ENCODE measurements at regions not wholly inside any gene's neighbourhood (a gene's known extent, or its start where the extent isn't known, plus 50 kb on each side); places are given as distances from the start of the nearest gene placed in this dataset.
"Not testable (repeated sequence)": the region's sequence is repeated elsewhere in the genome, so short reads cannot be mapped to it uniquely, and the experiment has no call there.

DNA sequence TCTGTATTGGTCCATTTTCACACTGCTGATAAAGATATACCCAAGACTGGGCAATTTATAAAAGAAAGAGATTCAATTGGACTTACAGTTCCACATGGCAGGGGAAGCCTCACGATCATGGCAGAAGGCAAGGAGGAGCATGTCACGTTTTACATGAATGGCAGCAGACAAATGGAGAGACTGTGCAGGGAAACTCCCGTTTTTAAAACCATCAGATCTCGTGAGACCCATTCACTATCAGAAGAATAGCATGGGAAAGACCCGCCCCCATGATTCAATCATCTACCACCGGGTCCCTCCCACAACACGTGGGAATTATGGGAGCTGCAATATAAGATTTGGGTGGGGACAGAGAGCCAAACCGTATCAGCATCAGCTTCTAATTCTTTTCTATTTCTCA is 217.0 kb downstream of the ANAPC1 start:
- DNase-seq (ENCODE audit: low spot score), result no peak

DNA sequence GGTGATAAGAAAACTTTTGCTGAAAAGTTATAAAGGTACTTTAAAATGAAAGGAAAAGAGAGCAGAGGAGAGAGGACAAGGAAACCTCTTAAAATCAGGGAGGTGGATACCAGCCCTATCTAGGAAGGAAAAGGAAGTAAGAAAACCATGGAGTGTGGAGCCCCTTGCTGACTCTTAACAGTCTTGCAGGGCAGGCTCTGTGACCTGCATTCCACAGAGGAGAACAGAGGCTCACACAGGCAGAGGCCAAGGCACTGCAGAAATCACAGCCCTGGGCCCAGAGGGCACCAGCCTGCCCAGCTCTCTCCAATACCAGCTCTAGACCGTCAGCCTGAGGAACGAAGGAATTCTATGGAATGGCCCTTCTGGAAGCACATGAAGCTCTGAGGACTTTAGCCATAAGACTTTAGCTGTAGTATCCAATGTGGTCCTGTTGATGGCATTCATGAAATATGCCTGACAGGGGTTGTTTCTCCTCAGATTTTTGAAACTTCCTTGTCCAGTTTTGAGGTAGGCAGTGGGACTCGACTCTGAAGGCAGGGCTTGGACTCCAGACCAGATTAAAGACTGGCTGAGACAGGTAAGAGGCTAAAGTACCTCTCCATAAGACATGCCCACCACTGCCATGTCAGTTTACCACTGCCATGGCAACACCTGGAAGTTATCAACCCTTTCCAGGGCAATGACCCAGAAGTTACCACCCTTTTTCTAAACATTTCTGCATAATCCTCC is 216.3 kb downstream of the ANAPC1 start:
- no peak for DNase-seq (ENCODE audit: low spot score)

DNA sequence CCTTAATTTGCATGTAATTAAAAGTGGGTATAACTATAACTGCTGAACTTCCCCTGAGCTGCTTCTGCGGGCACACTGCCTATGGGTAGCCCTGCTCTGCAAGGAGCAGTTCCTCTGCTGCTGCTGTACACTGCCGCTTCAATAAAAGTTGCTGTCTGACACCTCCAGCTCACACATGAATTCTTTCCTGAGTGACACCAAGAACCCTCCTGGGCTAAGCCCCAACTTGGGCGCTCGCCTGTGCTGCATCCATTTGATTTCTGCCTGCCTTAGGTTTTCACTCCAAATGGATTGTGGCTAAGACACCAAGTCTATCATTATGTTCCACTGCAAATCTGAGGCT is 215.7 kb downstream of the ANAPC1 start:
- no peak for DNase-seq (ENCODE audit: low spot score)

DNA sequence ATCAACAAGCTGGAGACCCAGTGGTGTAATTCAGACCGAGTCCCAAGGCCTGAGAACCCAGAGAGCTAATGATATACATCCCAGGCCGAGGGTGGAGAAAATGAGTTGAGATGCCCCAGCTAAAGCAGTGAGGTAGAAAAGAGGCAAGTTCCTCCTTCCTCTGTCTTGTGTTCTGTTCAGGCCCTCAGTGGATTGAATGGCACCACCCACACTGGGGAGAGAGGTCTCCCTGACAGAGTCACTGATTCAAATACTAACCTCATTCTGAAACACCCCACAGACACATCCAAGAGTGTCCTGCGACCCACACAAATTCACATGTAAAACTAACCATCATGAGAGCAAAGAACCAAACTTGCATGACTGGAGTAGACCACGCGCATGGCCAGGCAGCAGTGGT is 215.3 kb downstream of the ANAPC1 start:
- DNase-seq (ENCODE audit: low spot score), result no peak

DNA sequence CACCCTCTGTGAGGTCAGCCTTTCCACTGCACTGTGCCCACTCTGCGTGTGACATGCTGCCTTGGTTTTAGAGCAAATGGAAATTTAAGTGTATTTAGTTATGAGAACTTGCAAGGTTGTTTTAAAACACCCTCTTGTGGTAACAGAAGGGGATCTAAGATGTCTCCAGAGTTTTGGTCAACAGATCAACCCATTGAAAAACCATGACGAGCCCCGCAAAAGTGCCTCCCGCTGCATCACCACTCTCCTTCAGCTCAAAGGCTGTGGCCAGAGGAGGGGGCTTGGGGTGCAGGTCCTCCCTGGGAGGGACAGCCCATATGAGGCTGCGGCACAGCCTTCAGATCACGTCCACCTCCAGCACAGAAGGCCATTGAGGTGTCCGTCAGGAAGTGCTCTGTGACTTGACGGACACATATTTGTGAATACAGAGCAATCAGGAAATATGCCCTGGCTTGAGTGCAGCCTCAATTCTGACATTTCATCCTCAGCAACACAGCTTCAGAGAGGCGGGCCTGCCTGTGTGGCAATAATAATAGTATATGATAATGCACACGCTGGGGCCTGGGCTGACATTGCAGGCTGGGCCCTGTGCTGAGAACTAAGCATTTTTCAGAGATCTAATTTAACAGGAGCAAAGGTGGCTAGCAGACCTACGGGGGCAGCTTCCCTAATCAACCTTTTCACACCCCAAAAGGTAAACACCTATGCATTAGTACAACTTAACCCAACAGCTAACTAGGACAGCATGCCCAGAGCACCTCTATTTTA is 213.9 kb downstream of the ANAPC1 start:
- no peak for DNase-seq (ENCODE audit: low spot score)

DNA sequence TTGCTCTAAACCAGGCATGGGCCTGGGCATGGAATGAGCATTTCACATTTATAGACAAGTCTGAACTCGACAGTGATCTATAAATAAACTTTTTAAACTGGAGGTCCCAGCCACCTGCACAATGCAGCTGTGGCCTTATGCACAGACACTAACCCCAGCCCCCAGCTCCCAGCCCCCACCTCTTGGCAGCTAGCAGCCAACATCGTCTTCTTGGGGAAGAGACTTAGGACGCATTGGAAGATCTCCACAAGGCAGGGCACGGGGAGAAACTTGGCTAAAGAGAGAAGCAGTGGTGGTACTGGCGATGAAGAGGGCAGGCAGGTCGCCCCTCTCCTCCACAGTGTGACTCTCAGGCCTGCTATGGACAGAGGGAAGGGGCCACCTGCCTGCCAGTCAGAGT is 213.2 kb downstream of the ANAPC1 start:
- no peak for DNase-seq (ENCODE audit: low spot score)

DNA sequence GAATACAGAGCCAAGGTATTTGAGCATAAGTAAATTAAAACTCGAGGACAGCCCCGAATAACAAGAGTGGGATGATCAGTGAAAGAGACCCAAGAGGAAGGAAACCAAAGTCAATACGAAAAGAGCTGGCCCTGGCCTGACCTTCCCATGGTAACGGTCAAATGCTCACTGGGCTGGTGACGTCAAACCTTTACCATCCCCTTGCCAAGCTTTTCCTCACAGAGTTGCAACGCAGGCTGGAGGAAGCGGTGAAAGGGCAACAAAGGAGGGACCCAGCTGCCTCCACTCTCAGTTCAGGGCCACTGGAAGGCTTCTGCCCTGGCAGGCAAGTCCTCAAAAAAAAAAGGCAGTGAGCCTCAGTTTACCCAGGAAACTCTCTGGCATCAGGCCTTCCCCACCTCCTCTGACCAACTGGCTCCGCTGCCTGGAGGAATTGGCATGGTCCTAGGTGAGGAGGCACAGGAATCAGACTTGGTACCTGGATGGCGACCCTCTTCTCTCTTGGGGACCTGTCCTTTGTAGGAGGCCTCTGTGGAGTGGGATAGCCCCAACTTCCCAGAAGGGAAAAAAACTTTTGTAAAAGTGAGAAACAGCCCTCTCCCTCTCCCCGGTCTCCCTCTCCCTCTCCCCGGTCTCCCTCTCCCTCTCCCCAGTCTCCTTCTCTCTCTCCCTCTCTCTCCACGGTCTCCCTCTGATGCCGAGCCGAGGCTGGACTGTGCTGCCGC is 212.4 kb downstream of the ANAPC1 start:
- no peak for DNase-seq (ENCODE audit: low spot score)

DNA sequence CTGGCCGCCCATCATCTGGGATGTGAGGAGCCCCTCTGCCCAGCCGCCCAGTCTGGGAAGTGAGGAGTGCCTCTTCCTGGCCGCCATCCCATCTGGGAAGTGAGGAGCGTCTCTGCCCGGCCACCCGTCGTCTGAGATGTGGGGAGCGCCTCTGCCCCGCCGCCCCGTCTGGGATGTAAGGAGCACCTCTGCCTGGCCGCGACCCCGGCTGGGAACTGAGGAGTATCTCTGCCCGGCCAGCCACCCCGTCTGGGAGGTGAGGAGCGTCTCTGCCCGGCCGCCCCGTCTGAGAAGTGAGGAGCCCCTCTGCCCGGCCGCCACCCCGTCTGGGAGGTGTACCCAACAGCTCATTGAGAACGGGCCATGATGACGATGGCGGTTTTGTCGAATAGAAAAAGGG is 211.4 kb downstream of the ANAPC1 start:
- DNase-seq (ENCODE audit: low spot score), result not testable (repeated sequence)

DNA sequence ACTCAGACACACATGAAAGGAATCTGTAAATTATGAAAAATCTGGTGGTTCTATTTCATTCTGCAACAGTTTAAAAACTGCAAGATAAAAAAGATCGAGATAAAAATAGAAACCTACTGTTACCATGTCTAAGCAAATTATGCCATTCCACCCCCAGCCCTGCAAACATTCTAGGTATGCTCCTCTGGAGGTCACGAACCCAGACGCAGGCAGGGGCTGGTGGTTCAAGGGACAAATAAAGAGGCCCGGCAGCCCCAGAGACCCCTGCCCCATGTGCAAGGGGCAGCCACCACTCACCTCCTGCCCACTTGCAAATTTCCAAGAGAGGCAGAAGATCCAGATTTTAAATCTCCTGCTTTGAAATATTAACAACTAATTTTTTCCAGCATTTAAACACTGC is 210.5 kb downstream of the ANAPC1 start:
- DNase-seq (ENCODE audit: low spot score), result no peak

DNA sequence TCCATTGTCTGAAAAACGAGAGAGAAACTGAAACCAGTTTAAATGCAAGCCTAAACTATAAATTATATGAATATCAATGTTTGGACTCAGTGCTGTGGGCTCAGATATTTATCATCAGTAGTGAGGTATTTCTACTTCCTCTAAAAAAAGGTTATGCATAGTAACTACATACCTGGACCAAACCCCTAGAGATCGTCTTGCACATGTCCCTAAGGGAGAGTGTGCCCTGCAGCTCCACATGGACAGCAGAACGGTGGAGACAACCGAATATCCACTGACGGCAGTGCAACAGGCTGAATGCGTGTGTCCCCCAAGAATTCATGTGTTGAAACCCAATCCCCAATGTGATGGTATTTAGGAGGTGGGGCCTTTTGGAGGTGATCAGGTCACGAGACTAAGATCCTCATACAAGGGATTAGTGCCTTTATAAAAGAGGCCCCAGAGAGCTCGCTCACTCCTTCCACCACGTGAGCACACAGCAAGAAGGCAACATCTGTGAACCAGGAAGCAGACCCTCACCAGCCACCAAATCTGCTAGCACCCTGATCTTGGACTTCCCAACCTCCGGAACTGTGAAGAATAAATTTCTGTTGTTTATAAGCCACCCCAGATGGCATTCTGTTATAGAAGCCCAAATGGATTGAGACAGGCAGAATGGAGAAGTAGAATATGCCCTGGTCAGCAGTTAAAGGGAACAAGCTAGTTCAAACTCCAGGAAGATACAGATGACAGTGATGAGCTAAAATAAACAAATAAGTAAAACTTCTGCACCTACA is 208.4 kb downstream of the ANAPC1 start:
- peak; percentile 13 for DNase-seq (ENCODE audit: low spot score)

DNA sequence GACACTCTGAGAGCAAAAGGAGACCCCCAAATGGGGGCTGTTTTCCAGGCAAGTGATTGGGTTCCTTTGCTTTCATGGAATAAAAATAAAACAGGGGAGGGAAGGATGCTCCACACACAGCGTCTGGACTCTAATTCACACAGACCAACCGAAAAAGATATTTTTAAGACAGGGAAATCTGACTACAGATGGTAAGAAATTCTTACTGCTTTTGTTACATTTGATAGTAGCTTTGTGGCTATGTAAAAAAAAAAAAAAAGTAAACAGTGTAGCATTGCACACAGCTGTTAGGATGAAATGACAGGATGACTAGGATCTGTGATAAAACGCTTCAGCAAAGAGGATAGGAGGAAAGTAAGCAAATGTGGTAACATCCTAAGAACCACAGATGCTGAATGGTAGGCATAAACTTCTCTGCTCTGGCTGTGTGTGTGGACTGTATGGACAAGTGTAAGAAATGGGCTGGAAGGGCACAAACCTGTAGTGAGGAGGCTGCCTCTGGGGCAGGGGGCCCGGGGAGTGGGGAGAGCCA is 207.6 kb downstream of the ANAPC1 start:
- DNase-seq (ENCODE audit: low spot score), result no peak

DNA sequence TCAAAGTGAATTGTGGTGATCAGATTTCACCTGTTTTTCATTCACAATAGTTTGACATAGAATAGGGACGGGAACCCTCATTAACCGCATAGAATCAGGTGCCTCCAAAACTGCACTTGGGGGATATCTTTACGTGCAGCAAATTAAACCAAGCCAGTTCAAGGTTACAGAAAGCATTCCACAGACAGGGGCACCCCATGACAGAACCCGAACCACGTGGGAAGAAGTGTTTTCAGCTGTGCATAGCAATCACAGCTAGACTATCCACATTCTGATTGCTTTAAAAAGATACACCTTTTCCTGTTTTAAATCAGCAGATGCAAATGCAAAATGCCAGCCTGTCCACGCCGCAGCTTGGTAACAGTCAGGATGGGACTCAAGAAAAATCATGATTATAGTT is 205.8 kb downstream of the ANAPC1 start:
- DNase-seq (ENCODE audit: low spot score), result no peak

DNA sequence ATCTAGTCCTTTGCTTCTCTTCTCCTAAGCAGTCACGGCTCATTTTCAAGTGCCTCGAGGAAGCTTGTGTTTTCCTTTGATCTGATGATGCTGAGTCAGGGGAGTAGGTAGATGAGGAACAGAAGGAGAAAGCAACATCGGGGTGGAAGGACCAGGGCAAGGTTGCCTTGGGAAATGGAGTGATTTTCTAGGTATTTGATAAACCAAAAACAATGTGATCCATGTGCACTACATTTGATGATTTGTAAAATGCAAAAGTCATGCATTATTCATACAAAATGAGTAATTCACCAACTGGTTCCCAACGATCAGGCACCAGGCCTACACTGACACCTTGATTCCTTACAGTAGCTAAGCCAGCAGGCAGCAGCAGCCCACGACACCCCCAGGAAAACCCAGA is 205.3 kb downstream of the ANAPC1 start:
- no peak for DNase-seq (ENCODE audit: low spot score)

DNA sequence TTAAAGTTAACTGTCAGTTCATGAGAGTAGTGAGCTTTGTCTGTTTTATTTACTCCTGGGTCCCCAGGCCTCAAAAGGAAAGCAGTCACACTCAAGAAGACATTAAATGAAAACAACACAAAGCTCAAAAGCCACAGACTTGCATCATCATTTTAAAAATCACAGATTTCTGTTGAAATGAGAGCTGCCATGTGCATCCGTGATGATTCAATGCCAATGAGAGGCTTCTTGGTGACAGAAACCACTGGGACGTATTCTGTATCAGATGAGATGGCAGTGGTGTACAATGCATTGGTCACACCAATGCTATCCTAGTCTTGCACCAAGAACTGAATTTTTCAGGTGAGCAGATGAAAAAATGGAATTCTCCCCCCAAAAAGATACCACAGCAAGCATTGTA is 204.8 kb downstream of the ANAPC1 start:
- DNase-seq (ENCODE audit: low spot score), result no peak

DNA sequence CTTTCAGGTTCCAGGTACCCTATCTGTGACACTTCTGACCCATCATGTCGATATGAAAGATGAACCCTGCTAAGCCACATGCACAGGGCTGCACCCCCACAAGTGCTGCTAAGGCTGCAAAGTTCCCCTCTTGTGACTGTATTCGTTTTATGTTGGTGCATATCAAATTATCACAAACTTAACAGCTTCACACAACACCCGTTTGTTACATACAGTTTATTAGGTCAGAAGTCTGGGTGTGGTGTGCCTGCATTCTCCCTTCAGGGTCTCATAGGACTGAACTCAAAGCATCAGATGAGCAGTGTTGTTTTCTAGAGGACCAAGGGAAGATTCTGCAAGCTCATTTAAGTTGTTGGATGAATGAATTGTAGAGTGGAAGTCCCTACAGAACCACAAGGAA is 199.4 kb downstream of the ANAPC1 start:
- DNase-seq (ENCODE audit: low spot score), result no peak

DNA sequence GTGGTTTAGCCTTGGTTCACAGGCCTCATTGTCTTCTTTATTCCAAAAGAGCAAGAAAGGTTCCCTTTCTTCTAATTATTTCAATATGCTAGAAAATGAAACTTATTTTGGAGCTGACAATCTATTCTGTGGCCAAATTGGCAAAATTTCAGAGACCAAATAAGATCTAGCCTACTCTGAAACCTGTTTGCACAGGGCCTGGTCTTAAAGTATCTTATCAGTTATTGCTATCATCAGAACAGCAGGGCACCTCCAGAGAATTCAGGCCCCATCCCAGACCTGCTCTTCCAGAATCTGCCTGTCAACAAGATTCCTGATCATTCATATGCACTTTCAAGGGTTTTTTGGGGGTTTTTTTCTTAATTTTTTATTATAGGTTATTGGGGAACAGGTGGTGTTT is 198.7 kb downstream of the ANAPC1 start:
- no peak for DNase-seq (ENCODE audit: low spot score)

DNA sequence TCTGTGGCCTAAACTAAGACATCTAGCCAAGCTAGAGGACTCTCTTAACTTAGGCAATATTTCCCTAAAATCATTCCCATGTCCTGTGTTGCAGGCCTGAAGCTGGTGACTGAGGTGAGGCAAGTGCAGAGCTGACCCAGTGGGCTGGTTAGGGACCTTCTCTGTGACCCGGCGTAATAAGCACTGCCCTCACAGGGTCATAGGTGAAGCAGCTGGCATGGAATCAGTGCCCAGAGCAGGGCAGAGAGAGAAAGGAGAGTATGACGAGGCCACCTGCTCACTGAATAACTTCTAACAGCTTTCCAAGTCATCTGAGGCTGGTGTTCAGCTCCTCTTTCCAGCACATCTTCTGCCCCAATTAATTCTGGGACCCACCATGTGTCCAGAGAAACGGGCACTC is 197.0 kb downstream of the ANAPC1 start:
- DNase-seq (ENCODE audit: low spot score), result no peak

DNA sequence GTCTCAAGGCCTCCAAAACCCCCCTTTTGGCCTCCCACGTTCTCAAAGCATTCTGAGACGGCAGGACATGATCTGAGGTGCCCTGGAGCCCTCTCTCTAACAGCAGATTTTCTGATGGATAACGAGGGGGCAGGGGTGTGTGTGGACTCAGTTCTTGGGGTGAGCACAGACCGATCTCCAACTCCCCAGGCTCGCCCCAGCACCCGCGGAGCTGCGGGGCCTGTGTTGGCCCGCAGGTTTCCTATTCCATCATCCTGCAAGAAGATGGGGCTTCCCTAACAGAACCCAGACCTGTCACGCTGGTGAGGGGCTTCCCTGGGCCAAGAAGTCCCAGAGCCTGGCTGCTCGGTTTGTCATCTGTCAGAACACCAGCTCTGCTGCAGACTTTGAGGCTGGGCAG is 196.1 kb downstream of the ANAPC1 start:
- no peak for DNase-seq (ENCODE audit: low spot score)

DNA sequence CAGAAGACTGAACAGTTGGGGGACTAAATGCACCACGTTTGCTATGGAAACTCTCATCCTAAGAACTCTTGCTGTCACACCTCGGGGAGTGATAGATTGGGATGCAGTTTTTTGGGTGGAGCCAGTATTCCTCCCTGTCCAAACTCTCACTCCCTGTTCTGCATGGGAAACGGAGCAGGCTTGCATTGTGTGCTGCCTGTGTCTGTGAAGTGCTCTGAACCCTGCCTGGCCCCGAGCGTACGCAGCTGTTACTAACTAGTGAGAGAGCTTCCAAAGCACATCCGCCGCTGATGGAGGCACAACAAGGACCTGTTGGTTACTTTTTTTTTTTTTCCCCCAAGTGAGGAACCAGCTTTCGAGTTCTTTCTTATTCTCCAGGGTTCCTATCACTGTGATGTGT is 195.5 kb downstream of the ANAPC1 start:
- no peak for DNase-seq (ENCODE audit: low spot score)

DNA sequence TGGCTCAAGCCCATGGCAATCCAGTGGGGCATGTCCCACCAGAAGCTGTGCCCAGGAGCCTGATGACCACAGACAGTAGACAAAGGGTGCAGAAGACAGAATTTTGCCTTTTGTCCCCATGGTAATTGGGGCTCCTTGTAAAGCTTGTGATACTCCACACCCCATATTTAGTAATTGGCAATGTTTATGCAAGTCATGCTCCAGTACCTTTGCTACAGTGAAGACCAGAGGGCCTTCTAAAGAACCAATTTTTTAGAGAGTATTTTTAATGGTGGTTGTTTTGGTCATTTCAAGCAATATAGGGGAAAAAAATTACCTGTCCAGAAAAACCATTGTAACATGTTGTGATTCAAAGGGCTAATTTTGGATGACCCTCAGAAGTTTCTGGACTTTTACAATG is 194.8 kb downstream of the ANAPC1 start:
- no peak for DNase-seq (ENCODE audit: low spot score)

DNA sequence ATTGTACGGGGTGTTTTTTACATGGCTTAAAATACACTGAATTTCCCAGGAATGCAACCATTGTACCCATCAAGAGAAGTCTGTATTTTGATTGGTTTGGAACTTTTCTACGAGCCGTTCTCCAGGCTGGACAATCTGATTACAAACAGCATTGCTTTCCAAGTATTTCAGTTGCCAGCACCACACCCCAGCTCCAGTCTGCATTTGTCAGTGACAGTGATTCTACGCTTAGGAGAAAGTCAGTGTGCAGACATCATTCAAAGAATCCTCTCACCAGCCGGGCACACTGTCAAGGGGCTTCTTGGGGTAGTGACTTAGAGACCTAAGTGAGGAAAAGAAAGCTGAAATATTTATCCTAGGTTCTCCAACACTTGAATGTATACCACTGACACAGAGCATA is 194.1 kb downstream of the ANAPC1 start:
- no peak for DNase-seq (ENCODE audit: low spot score)

DNA sequence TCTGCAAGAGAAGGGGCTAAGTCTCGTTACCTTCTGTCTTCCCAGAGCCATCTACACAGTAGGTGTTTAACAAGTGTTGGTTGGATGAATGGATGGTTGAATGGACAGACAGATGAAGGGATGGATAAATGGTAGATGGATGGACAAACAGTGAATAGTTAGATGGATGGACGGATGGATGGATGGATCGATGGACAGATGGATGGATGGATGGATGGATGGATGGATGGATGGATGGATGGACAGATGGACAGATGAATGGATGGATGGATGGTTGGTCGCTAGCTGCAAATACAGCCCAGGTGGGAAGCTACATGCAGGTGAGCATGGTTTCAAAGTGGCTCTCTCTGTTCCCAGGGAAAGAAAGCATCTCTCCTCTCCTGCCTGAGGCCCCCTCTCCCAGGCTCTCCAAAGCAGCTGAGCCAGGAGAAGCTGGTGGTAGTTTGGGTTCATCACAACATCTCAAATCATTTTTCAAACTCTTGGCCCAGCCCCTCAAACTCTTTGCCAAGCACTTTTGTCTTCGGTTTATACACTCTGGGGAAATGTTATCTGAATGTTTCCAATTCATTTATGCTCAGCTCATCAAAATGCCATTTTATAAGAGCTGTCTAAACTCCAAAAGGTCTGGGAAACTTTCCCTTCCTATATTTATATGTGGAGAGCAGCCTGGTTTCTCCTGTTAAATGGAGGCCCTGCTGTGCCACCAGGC is 192.7 kb downstream of the ANAPC1 start:
- DNase-seq (ENCODE audit: low spot score), result no peak

All from pons (tissue), 1 donor.